GM12878 (cell line): ENCODE measurements at regions not wholly inside any gene's neighbourhood (a gene's known extent, or its start where the extent isn't known, plus 50 kb on each side); places are given as distances from the start of the nearest gene placed in this dataset.

Source experiments
- ATAC-seq: fragments of 200-7000 bp; cut with Tn5 transposase; 3 replicates; pipeline ENCODE4 v1.9.1; 2020; ENCODE audit warnings: mild to moderate bottlenecking, moderate library complexity
- BruUV-seq: library from RNA; stranded (reverse); fragments of 400-500 nt; replicated peaks from 2 replicates; lab custom pipeline; 2021; lab: Mats Ljungman, UMichigan
- CTCF ChIA-PET: fragments of 300-600 bp; sonication (Branson Sonifier 250); formaldehyde crosslinking; extraction: SDS; loops from one replicate; lab custom pipeline; 2021; ENCODE audit warnings: inconsistent platforms; lab: Yijun Ruan, JAX
- POLR2A ChIA-PET: fragments of 350-600 bp; formaldehyde crosslinking; extraction: SDS; loops from one replicate; lab custom pipeline; 2021; ENCODE audit warnings: inconsistent platforms; lab: Charles Lee
- RAD21 ChIA-PET: fragments of 300-600 bp; sonication (Branson Sonifier 250); formaldehyde crosslinking; loops from one replicate; lab custom pipeline; 2023; ENCODE audit warnings: antibody characterized with exemption; ENCODE audit not compliant: unreplicated experiment; lab: Charles Lee
- SMC1A ChIA-PET: fragments of 300-600 bp; sonication (Branson Sonifier 250); formaldehyde crosslinking; loops from one replicate; lab custom pipeline; 2023; ENCODE audit not compliant: unreplicated experiment, uncharacterized antibody; lab: Charles Lee
- DNase-seq: peaks from one replicate; pipeline ENCODE4 v3.0.0-alpha.2; 2011; ENCODE audit warnings: low read depth, low spot score
- FAIRE-seq: peaks from 3 replicates; lab custom pipeline; 2011; peaks lifted over from hg19 to GRCh38; lab: Jason Lieb, UNC
- H2AFZ ChIP-seq: 2 replicates; pipeline ENCODE4 v1.6.0; 2011; ENCODE audit warnings: low read depth, low read length, control low read depth; ENCODE audit not compliant: control insufficient read depth
- H3K27ac ChIP-seq: 2 replicates; pipeline ENCODE4 v1.5.1; 2011; ENCODE audit warnings: control low read depth; ENCODE audit not compliant: control insufficient read depth, insufficient read depth
- H3K27me3 ChIP-seq, 2 experiments: replicated peaks in 1 of 2; 2 replicates each; pipeline versions ENCODE4 v1.6.0 to v1.6.1; 2011; ENCODE audit warnings: low read length in 1 of 2; ENCODE audit not compliant: control insufficient read depth in 2 of 2, insufficient read depth in 2 of 2
- H3K36me3 ChIP-seq, 2 experiments: 2 replicates each; pipeline ENCODE4 v1.5.1; 2011; ENCODE audit warnings: low read length in 1 of 2; ENCODE audit not compliant: control insufficient read depth in 2 of 2, insufficient read depth in 2 of 2
- H3K4me1 ChIP-seq: 2 replicates; pipeline ENCODE4 v1.6.1; 2011; ENCODE audit warnings: mild to moderate bottlenecking, low read length, moderate library complexity, mixed read lengths; ENCODE audit not compliant: control insufficient read depth, insufficient read depth
- H3K4me2 ChIP-seq: 2 replicates; pipeline ENCODE4 v1.6.0; 2011; ENCODE audit warnings: control low read depth; ENCODE audit not compliant: control insufficient read depth, insufficient read depth
- H3K4me3 ChIP-seq: fragments of 200-600 bp; sonication (generic); 2 replicates; pipeline ENCODE4 v1.5.1; 2016
- H3K79me2 ChIP-seq: 2 replicates; pipeline ENCODE4 v1.6.0; 2011; ENCODE audit warnings: low read length; ENCODE audit not compliant: control insufficient read depth, insufficient read depth
- H3K9ac ChIP-seq: 2 replicates; pipeline ENCODE4 v1.8.0; 2011; ENCODE audit warnings: low read length, control low read depth, mixed read lengths; ENCODE audit not compliant: control insufficient read depth, insufficient read depth
- H3K9me3 ChIP-seq: replicated peaks from 3 replicates; pipeline ENCODE4 v1.5.1; 2011; ENCODE audit warnings: mild to moderate bottlenecking, low read length; ENCODE audit not compliant: control insufficient read depth, insufficient read depth
- H4K20me1 ChIP-seq: 2 replicates; pipeline ENCODE4 v1.6.0; 2011; ENCODE audit not compliant: control insufficient read depth, insufficient read depth
- CEBPB ChIP-seq, 2 experiments: fragments of 150-350 bp in 1 of 2; IDR thresholded peaks; 2 replicates each; pipeline ENCODE4 v1.6.1; 2012 to 2014; ENCODE audit warnings: low read depth in 2 of 2, low read length in 2 of 2, borderline replicate concordance in 1 of 2, inconsistent platforms in 1 of 2
- JUNB ChIP-seq: IDR thresholded peaks from 2 replicates; pipeline ENCODE4 v1.6.1; 2016; ENCODE audit warnings: antibody characterized with exemption, mild to moderate bottlenecking
- MEF2A ChIP-seq: IDR thresholded peaks from 2 replicates; pipeline ENCODE4 v1.6.1; 2011; ENCODE audit warnings: low read depth, mild to moderate bottlenecking, low read length, moderate library complexity; ENCODE audit not compliant: insufficient read depth
- NBN ChIP-seq: fragments of 450-650 bp; IDR thresholded peaks from 2 replicates; pipeline ENCODE4 v1.6.1; 2016
- SMAD5 ChIP-seq: IDR thresholded peaks from 2 replicates; pipeline ENCODE4 v1.6.1; 2016; ENCODE audit warnings: antibody characterized with exemption, low read depth
- whole genome bisulfite sequencing: methylation state at CpG from one replicate; pipeline ENCODE4 v1.1.6; 2016; ENCODE audit warnings: low lambda C conversion rate; ENCODE audit not compliant: insufficient replicate concordance, insufficient coverage; ENCODE audit errors: missing lambda C conversion rate; 5-methylcytosine and 5-hydroxymethylcytosine counted together
- in situ Hi-C: fragments of 300-500 bp; cut with MboI; formaldehyde crosslinking; loops from 9 replicates; pipeline ENCODE4 v1.14.3; 2018; ENCODE audit warnings: mixed read lengths
- intact Hi-C: fragments of 100-400 bp; cut with micrococcal nuclease; formaldehyde crosslinking; loops from one replicate; pipeline ENCODE4 v1.14.2; 2022; ENCODE audit not compliant: unreplicated experiment
- TF ChIP-seq, protein P1 (sequence below): fragments of 450-650 bp; IDR thresholded peaks from 2 replicates; pipeline ENCODE4 v1.6.1; 2017; ENCODE audit warnings: borderline replicate concordance
- TF ChIP-seq, protein P2 (sequence below): fragments of 450-650 bp; IDR thresholded peaks from 2 replicates; pipeline ENCODE4 v1.6.1; 2017; ENCODE audit warnings: mild to moderate bottlenecking, moderate library complexity
- TF ChIP-seq, protein P3 (sequence below): fragments of 150-350 bp; IDR thresholded peaks from 2 replicates; pipeline ENCODE4 v1.6.1; 2016; ENCODE audit warnings: low read depth, low read length
- TF ChIP-seq, protein P4 (sequence below): fragments of 450-650 bp; IDR thresholded peaks from 2 replicates; pipeline ENCODE4 v1.6.1; 2017; ENCODE audit warnings: mild to moderate bottlenecking, low read depth, inconsistent platforms; ENCODE audit not compliant: poor library complexity, severe bottlenecking
- TF ChIP-seq, protein P5 (sequence below): fragments of 450-650 bp; IDR thresholded peaks from 2 replicates; pipeline ENCODE4 v1.6.1; 2018; ENCODE audit warnings: mild to moderate bottlenecking, low read depth, moderate library complexity; ENCODE audit not compliant: partially characterized antibody

DNA sequence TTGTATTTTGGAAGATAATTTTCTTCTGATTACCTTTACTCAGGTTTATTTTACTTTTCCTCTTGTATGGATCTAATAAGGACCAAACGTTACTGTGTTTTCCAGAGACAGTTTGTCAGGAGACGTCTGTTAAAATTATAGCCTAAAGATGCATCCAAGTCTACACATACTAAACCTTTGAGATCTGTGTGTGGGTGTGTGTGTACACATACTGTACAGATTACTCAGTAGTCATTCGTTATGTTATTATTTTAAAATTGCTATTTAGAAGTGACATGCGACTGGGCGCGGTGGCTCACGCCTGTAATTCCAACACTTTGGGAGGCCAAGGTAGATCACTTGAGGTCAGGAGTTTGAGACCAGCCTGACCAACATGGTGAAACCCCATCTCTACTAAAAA is 51.6 kb upstream of the CNTLN start:
- DNase-seq (no peak), FAIRE-seq (no peak), ATAC-seq (no peak)
- no peak overlapping the region for H2AFZ ChIP-seq
- H3K27me3 ChIP-seq, result no peaks in the 10 kb centered on the region
- 57% methylated on average over 7 of the region's 7 CpGs for WGBS
- no peaks in the 10 kb centered on the region for H3K36me3 ChIP-seq
- no peak overlapping the region for H3K27ac ChIP-seq
- no peaks in the 10 kb centered on the region for H4K20me1 ChIP-seq
- ChIA-PET SMC1A (no interaction called here), CTCF (interaction anchor here (1.0 kb wide), 1 partner anchor 16 kb away, joined by 3 read pairs; no protein-coding TSS in a partner anchor), POLR2A (no interaction called here), RAD21 (no interaction called here)
- H3K4me3 ChIP-seq, result no peak overlapping the region
- no peaks in the 10 kb centered on the region for H3K79me2 ChIP-seq
- intact Hi-C loops (no loop called here), in situ Hi-C loops (no loop called here)
- no peak overlapping the region for H3K9ac ChIP-seq
- no peaks in the 10 kb centered on the region for H3K9me3 ChIP-seq
- H3K4me1 ChIP-seq, result no peaks in the 10 kb centered on the region
- BruUV-seq, result no TSS peak
- no peak overlapping the region for H3K4me2 ChIP-seq
- TF ChIP-seq, protein P1, sequence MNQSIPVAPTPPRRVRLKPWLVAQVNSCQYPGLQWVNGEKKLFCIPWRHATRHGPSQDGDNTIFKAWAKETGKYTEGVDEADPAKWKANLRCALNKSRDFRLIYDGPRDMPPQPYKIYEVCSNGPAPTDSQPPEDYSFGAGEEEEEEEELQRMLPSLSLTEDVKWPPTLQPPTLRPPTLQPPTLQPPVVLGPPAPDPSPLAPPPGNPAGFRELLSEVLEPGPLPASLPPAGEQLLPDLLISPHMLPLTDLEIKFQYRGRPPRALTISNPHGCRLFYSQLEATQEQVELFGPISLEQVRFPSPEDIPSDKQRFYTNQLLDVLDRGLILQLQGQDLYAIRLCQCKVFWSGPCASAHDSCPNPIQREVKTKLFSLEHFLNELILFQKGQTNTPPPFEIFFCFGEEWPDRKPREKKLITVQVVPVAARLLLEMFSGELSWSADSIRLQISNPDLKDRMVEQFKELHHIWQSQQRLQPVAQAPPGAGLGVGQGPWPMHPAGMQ, result no peak
- TF ChIP-seq, protein P2, sequence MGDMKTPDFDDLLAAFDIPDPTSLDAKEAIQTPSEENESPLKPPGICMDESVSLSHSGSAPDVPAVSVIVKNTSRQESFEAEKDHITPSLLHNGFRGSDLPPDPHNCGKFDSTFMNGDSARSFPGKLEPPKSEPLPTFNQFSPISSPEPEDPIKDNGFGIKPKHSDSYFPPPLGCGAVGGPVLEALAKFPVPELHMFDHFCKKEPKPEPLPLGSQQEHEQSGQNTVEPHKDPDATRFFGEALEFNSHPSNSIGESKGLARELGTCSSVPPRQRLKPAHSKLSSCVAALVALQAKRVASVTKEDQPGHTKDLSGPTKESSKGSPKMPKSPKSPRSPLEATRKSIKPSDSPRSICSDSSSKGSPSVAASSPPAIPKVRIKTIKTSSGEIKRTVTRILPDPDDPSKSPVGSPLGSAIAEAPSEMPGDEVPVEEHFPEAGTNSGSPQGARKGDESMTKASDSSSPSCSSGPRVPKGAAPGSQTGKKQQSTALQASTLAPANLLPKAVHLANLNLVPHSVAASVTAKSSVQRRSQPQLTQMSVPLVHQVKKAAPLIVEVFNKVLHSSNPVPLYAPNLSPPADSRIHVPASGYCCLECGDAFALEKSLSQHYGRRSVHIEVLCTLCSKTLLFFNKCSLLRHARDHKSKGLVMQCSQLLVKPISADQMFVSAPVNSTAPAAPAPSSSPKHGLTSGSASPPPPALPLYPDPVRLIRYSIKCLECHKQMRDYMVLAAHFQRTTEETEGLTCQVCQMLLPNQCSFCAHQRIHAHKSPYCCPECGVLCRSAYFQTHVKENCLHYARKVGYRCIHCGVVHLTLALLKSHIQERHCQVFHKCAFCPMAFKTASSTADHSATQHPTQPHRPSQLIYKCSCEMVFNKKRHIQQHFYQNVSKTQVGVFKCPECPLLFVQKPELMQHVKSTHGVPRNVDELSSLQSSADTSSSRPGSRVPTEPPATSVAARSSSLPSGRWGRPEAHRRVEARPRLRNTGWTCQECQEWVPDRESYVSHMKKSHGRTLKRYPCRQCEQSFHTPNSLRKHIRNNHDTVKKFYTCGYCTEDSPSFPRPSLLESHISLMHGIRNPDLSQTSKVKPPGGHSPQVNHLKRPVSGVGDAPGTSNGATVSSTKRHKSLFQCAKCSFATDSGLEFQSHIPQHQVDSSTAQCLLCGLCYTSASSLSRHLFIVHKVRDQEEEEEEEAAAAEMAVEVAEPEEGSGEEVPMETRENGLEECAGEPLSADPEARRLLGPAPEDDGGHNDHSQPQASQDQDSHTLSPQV, result no peak
- TF ChIP-seq, protein P3, sequence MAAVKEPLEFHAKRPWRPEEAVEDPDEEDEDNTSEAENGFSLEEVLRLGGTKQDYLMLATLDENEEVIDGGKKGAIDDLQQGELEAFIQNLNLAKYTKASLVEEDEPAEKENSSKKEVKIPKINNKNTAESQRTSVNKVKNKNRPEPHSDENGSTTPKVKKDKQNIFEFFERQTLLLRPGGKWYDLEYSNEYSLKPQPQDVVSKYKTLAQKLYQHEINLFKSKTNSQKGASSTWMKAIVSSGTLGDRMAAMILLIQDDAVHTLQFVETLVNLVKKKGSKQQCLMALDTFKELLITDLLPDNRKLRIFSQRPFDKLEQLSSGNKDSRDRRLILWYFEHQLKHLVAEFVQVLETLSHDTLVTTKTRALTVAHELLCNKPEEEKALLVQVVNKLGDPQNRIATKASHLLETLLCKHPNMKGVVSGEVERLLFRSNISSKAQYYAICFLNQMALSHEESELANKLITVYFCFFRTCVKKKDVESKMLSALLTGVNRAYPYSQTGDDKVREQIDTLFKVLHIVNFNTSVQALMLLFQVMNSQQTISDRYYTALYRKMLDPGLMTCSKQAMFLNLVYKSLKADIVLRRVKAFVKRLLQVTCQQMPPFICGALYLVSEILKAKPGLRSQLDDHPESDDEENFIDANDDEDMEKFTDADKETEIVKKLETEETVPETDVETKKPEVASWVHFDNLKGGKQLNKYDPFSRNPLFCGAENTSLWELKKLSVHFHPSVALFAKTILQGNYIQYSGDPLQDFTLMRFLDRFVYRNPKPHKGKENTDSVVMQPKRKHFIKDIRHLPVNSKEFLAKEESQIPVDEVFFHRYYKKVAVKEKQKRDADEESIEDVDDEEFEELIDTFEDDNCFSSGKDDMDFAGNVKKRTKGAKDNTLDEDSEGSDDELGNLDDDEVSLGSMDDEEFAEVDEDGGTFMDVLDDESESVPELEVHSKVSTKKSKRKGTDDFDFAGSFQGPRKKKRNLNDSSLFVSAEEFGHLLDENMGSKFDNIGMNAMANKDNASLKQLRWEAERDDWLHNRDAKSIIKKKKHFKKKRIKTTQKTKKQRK, result no peak
- TF ChIP-seq SMAD5, result no peak
- no peak for TF ChIP-seq CEBPB (IDR thresholded peaks at IDR 0.05; ENCODE audit: borderline replicate concordance in 1 of 2, low read depth in 2 of 2, low read length in 2 of 2)
- no peak for TF ChIP-seq NBN
- TF ChIP-seq JUNB, result no peak
- TF ChIP-seq, protein P4, sequence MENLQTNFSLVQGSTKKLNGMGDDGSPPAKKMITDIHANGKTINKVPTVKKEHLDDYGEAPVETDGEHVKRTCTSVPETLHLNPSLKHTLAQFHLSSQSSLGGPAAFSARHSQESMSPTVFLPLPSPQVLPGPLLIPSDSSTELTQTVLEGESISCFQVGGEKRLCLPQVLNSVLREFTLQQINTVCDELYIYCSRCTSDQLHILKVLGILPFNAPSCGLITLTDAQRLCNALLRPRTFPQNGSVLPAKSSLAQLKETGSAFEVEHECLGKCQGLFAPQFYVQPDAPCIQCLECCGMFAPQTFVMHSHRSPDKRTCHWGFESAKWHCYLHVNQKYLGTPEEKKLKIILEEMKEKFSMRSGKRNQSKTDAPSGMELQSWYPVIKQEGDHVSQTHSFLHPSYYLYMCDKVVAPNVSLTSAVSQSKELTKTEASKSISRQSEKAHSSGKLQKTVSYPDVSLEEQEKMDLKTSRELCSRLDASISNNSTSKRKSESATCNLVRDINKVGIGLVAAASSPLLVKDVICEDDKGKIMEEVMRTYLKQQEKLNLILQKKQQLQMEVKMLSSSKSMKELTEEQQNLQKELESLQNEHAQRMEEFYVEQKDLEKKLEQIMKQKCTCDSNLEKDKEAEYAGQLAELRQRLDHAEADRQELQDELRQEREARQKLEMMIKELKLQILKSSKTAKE, result no peak
- no peak for TF ChIP-seq MEF2A
- TF ChIP-seq, protein P5, sequence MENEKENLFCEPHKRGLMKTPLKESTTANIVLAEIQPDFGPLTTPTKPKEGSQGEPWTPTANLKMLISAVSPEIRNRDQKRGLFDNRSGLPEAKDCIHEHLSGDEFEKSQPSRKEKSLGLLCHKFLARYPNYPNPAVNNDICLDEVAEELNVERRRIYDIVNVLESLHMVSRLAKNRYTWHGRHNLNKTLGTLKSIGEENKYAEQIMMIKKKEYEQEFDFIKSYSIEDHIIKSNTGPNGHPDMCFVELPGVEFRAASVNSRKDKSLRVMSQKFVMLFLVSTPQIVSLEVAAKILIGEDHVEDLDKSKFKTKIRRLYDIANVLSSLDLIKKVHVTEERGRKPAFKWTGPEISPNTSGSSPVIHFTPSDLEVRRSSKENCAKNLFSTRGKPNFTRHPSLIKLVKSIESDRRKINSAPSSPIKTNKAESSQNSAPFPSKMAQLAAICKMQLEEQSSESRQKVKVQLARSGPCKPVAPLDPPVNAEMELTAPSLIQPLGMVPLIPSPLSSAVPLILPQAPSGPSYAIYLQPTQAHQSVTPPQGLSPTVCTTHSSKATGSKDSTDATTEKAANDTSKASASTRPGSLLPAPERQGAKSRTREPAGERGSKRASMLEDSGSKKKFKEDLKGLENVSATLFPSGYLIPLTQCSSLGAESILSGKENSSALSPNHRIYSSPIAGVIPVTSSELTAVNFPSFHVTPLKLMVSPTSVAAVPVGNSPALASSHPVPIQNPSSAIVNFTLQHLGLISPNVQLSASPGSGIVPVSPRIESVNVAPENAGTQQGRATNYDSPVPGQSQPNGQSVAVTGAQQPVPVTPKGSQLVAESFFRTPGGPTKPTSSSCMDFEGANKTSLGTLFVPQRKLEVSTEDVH, result no peak
